ENCODE measurements at regions not wholly inside any gene's neighbourhood (a gene's known extent, or its start where the extent isn't known, plus 50 kb on each side); places are given as distances from the start of the nearest gene placed in this dataset.

- TF ChIP-seq CTCF (IDR thresholded peaks at IDR 0.05) (no peak), POLR2AphosphoS5 (IDR thresholded peaks at IDR 0.05) (no peak)
Measured at GRCh38 chr16:59941594-59941993, 1207.5 kb upstream of the GOT2 start.

Data from prostate gland (tissue), 2 donors.